Kidney (tissue), 13 donors: ENCODE measurements at regions not wholly inside any gene's neighbourhood (a gene's known extent, or its start where the extent isn't known, plus 50 kb on each side); places are given as distances from the start of the nearest gene placed in this dataset.

Experiments used
- DNase-seq, 5 donors: peaks; one replicate each; pipeline ENCODE4 v3.0.0-alpha.2; 2013 to 2020
- FAIRE-seq: peaks from 2 replicates; lab custom pipeline; 2012; peaks lifted over from hg19 to GRCh38; lab: Jason Lieb, UNC
- H3K27ac ChIP-seq, 2 donors: one replicate each; pipeline ENCODE4 v1.7.0; 2013; ENCODE audit warnings: low read depth in 2 of 2, low read length in 2 of 2, inconsistent platforms in 1 of 2
- H3K27me3 ChIP-seq: one replicate; pipeline ENCODE4 v1.7.1; 2013; ENCODE audit warnings: low read length, inconsistent platforms; ENCODE audit not compliant: control insufficient read depth, insufficient read depth
- H3K36me3 ChIP-seq, 3 donors: one replicate each; pipeline versions ENCODE4 v1.7.0 to v1.7.1; 2013; ENCODE audit warnings: low read length in 3 of 3, control low read depth in 1 of 3, inconsistent platforms in 1 of 3; ENCODE audit not compliant: insufficient read depth in 3 of 3, control insufficient read depth in 2 of 3
- H3K4me1 ChIP-seq, 3 donors: one replicate each; pipeline versions ENCODE4 v1.7.0 to v1.7.1; 2013; ENCODE audit warnings: low read length in 3 of 3, inconsistent platforms in 1 of 3, low read depth in 1 of 3; ENCODE audit not compliant: control insufficient read depth in 2 of 3, insufficient read depth in 2 of 3
- H3K4me3 ChIP-seq, 3 donors: one replicate each; pipeline versions ENCODE4 v1.7.0 to v1.8.1; 2013; ENCODE audit warnings: low read length in 3 of 3, control low read depth in 1 of 3, inconsistent platforms in 1 of 3
- H3K9ac ChIP-seq, 3 donors: one replicate each; pipeline versions ENCODE4 v1.7.0 to v1.7.1; 2013; ENCODE audit warnings: low read length in 3 of 3, control low read depth in 1 of 3, inconsistent platforms in 1 of 3
- H3K9me3 ChIP-seq, 3 donors: one replicate each; pipeline versions ENCODE4 v1.7.0 to v1.7.1; 2013; ENCODE audit warnings: low read length in 3 of 3, control low read depth in 1 of 3, inconsistent platforms in 1 of 3; ENCODE audit not compliant: control insufficient read depth in 2 of 3, insufficient read depth in 1 of 3
- intact Hi-C: fragments of 100-400 bp; cut with DNase I; formaldehyde crosslinking; loops from one replicate; pipeline ENCODE4 v1.11.1; 2022
- TF ChIP-seq, protein P1 (sequence below): IDR thresholded peaks from 3 replicates; pipeline ENCODE4 v1.5.1; 2012; ENCODE audit warnings: mild to moderate bottlenecking, moderate library complexity, borderline replicate concordance; ENCODE audit not compliant: insufficient read depth; ENCODE audit errors: extremely low read depth
- donor health status: control.
- donor health status: control.
- donor health status: control.
- donor health status: control.
- donor health status: control.
- donor health status: DM: yes; HTN: yes; CAD: no.
- donor health status: Normal renal cell carcinoma (clear cell type).

DNA sequence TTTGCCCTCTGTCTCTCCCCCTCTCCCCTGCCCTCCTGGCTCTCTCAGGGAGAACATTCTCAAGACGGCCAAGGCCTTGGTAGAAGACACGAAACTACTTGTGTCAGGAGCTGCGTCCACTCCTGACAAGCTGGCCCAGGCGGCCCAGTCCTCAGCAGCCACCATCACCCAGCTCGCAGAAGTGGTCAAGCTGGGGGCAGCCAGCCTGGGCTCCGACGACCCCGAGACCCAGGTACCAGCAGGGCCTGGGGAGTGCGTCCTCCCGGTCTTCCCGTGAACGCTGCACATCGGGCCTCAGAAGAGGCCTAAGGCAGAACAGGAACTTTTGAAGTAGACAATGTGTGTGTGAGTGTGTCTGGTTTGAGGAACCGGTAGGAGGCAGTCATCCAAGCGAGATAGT lies 245.4 kb upstream of the TPM1 start:
- FAIRE-seq: no peak
- no peak overlapping the region for H3K27ac ChIP-seq

DNA sequence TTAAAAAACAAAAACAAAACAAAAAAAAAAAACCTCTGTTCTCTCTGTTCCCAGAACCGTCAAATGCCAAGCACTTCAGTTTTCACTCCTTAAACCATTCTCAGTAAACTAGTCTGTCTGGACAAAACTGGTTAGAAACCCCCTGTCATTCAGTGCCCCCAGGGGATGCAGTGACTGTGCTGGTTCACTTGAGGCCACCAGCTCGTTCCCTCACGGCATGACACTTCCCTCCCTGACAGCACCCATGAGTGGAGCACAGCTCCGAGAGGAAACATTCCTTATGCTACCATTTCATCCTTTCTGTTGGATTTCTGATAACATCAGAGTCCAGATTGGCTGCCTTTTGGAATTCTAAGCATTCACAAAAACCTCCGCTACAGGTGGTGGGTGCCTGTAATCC lies 244.0 kb upstream of the TPM1 start:
- no peak overlapping the region for H3K9ac ChIP-seq
- peaks cover 0 to 65% (median 13%) of the 10 kb centered on the region in 3 donors for H3K36me3 ChIP-seq
- TF ChIP-seq, protein P1, sequence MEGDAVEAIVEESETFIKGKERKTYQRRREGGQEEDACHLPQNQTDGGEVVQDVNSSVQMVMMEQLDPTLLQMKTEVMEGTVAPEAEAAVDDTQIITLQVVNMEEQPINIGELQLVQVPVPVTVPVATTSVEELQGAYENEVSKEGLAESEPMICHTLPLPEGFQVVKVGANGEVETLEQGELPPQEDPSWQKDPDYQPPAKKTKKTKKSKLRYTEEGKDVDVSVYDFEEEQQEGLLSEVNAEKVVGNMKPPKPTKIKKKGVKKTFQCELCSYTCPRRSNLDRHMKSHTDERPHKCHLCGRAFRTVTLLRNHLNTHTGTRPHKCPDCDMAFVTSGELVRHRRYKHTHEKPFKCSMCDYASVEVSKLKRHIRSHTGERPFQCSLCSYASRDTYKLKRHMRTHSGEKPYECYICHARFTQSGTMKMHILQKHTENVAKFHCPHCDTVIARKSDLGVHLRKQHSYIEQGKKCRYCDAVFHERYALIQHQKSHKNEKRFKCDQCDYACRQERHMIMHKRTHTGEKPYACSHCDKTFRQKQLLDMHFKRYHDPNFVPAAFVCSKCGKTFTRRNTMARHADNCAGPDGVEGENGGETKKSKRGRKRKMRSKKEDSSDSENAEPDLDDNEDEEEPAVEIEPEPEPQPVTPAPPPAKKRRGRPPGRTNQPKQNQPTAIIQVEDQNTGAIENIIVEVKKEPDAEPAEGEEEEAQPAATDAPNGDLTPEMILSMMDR: no peak
- no peaks in the 10 kb centered on the region for H3K9me3 ChIP-seq
- DNase-seq (no peak), FAIRE-seq (no peak)
- H3K4me3 ChIP-seq: no peak overlapping the region
- intact Hi-C loops: no loop called here
- no peak overlapping the region for H3K27ac ChIP-seq
- H3K27me3 ChIP-seq: no peaks in the 10 kb centered on the region
- H3K4me1 ChIP-seq: peaks cover 0 to 4% (median 0%) of the 10 kb centered on the region in 3 donors

More for the DNA sequence above, 245.4 kb upstream of the TPM1 start:
- H3K4me3 ChIP-seq: no peak overlapping the region
- TF ChIP-seq, protein P1: no peak
- H3K4me1 ChIP-seq: peaks cover 0 to 4% (median 4%) of the 10 kb centered on the region in 3 donors
- intact Hi-C loops: no loop called here
- H3K36me3 ChIP-seq: peaks cover 0 to 56% (median 13%) of the 10 kb centered on the region in 3 donors
- H3K9ac ChIP-seq: no peak overlapping the region
- no peaks in the 10 kb centered on the region for H3K9me3 ChIP-seq
- no peaks in the 10 kb centered on the region for H3K27me3 ChIP-seq
- peak in 1 of 5 donors; percentile 28 for DNase-seq

DNA sequence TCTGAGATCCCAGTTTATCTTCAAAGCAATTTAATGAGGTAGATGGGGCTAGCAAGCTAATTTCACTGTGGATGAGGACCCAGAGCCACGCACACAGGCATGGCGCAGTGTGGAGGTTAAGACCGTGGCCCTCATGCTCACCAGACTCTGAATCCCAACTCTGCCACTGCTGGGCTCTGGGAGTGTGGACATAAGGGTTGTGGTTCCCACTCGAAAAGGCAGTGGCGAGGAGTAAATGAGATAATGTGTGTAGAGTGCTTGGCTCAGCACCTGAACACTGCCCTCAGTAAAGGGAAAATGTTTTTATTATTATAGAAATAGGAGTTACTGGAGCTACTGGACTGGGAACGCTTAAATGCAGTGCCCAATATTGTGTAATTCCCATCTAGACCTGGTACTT lies 243.5 kb upstream of the TPM1 start:
- Histone ChIP-seq H3K27ac (no peak overlapping the region), H3K27me3 (no peaks in the 10 kb centered on the region), H3K9ac (no peak overlapping the region), H3K4me1 (peaks cover 0 to 2% (median 0%) of the 10 kb centered on the region in 3 donors), H3K4me3 (no peak overlapping the region), H3K36me3 (peaks cover 0 to 66% (median 13%) of the 10 kb centered on the region in 3 donors), H3K9me3 (no peaks in the 10 kb centered on the region)
- intact Hi-C loops: no loop called here
- FAIRE-seq (no peak), DNase-seq (no peak)
- TF ChIP-seq, protein P1: no peak

DNA sequence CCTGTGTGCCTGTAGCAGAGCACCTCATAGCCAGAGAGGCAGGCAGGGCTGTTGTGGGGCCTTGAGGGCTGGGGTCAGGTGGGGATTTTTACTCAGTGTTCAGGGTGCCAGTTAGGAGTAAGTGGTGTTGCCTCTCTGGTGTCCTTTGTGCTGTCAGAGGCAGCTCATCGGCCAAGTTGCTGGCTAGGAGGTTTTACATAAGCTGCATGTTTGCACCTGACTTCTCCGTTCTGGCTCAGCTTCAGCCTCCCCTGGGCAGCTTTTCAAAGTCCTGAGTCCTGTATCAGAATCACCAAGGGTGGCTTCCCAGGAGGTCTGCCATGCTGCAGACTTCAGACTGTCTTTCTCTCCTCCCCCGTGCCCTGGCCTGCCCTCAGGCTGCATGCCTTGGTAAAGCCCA lies 242.6 kb upstream of the TPM1 start:
- Histone ChIP-seq H3K36me3 (peaks cover 0 to 66% (median 18%) of the 10 kb centered on the region in 3 donors), H3K4me1 (no peaks in the 10 kb centered on the region), H3K9ac (no peak overlapping the region), H3K4me3 (no peak overlapping the region), H3K27ac (no peak overlapping the region), H3K27me3 (no peaks in the 10 kb centered on the region), H3K9me3 (no peaks in the 10 kb centered on the region)
- TF ChIP-seq, protein P1: no peak
- FAIRE-seq: no peak
- DNase-seq: no peak
- intact Hi-C loops: no loop called here
